GDM1 (cell line): ENCODE measurements at regions not wholly inside any gene's neighbourhood (a gene's known extent, or its start where the extent isn't known, plus 50 kb on each side); places are given as distances from the start of the nearest gene placed in this dataset.
"Not testable (repeated sequence)": the region's sequence is repeated elsewhere in the genome, so short reads cannot be mapped to it uniquely, and the experiment has no call there.

Experiments
- DNase-seq: peaks from one replicate; lab custom pipeline; 2025; lab: John Stamatoyannopoulos, UW

DNA sequence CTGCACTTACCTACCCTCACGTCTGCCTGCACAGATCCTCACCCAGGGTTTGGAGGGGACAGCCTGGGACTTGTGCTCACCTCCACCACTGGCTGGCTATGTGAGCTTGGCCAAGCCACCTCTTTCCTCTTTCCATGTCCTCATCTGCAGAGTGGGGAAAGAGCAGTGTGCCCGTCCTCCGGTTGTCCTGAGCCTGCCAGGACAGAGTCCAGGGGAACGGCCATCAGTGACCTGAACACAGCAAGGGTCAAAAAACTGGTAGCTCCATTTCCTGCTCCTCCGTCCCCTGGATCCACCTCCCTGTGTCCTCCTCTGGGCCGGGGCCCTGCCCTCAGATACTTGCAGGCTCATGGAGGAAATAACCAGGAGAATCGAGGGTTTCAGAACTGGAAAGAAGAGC is 187.7 kb downstream of the OLFM1 start:
- no peak for DNase-seq

DNA sequence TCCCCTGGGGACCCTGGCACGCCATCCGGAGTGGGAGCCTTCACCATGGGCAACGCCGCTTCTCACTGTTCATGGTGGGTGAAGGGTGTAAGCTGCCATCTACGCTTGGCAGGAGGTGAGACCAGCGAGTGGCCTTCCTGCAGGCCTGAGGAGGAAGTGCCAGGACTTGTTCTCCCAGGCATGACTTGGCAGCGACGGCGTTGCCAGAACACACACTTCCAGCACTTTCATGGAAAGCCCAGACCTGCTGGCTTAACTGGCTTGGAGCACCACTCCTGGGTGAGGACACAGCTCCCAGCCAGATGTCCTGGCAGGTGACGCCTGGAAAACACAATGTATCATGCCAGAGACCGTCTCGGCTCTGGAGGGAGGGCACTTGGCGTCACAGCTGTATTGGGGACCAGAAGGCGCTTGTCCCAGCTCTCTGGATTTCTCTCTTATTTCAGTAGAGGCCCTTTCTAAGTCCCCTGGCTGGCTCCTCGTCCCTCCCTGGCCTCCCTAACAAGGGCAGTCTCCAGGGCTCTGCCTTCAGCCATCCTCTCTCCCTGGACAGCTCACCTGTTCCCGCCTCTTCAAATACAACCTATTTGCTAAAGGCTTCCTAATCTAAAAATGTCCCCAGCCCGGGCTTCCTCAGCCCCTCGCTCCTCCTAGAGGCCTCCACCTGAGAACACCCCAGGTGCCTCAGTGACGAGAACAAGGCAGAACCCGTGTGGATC is 188.3 kb downstream of the OLFM1 start:
- DNase-seq = no peak

DNA sequence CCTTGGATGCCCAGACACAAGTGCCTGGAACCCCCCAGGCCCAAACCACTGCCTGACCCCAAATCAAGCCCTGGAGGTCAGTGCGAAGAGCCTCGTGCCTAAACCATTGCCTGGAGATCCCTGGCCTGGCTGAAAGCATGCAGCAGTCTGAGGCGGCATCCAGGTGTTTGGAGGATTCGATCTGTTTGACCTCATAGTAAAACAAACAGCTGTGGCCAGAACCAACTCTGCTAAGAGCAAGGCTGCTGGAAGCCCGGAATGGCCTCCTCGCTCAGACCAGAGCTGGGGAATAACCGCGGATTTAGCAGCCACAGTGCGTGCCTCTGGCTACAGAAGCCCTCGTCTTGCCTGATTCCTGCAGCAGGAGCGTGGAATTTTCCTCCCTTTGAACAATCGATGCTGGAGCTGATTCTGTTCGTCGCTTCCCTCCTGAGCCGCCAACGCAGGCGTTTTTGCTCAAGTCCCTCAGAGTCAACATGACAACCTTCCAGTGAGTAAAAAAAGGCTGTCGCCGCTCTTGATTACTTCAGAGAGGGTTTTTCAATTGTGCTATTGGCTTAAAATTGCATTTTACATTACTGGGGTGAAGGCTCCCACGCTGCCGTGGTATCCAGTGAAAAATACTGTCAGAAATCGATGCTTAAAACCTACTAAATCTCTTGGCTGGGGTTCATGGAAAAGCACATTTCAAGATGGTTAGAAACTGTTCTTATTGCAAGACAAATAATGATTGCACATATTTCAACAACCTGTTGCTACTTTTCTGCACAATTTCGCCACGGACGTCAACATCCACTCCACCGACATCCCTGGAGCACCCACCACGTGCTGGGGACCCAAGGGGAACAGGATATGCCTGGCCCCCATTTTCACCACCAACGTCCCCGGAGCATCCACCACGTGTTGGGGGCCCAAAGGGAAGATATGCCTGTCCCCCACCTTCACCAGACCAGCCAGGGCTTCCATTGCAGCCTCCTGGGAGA is 190.0 kb downstream of the OLFM1 start:
- no peak for DNase-seq

DNA sequence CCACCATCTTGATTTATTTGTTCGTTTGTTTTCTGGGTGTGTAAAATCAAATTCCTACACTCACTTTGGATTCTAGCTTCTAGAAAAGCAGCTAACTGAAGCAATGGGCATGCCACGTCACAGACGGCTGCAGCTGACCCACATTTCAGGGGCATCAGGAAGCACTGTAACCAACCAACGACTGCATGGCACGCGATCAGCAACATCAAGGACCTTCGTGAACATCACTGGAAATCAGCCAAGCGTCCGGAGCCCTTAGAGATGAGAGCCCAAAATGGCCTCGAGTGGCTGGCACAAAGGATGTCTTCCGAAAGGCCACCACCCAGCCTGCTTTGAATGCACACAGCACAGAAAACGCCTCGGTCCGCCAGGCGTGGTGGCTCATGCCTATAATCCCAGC is 191.1 kb downstream of the OLFM1 start:
- no peak for DNase-seq

DNA sequence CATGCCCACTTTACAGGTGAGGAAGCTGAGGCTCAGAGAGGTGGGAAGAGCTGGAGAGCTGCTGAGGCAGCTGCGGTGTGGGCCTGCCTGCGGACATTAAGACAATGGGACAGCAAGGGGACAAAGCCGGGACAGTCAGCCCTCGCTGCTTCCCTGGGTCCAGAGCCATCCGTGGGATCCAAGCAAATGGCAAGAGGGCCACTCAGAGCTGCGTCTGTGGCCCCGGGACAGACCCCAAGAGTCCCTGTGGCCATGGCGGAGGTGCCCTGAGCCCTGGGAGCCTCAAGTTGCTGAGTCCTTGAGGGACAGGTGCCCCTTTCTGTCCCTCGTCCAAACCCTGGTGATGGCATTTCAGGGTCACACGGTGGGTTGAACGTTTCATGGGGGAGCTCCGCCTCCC is 191.9 kb downstream of the OLFM1 start:
- DNase-seq = no peak

DNA sequence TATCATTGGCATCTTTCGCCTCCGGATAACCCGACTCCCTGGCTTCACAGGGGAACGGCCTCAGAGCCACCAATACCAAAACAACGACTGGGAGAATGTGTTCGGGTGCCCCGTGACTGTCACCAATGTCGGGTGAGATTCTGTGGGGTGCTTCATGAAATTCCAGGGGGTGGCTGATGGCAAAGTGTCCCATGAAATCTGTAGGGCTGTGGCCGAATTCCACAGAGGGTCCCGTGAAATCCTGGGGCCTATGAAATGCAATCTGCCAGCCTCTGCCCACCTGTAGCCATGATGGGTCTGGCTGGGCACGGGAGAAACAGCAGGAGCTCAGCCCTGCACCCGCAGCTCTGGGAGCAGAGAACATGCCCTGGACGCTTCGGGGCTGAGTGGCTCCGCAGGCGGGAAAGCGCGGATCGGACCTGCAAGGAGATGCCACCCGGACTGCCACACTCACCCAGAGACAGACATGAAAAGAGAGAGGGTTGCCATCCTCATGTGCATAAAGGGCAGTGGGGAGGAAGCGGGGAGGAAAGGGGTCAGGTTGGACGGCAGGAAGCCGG is 192.4 kb downstream of the OLFM1 start:
- DNase-seq = no peak

DNA sequence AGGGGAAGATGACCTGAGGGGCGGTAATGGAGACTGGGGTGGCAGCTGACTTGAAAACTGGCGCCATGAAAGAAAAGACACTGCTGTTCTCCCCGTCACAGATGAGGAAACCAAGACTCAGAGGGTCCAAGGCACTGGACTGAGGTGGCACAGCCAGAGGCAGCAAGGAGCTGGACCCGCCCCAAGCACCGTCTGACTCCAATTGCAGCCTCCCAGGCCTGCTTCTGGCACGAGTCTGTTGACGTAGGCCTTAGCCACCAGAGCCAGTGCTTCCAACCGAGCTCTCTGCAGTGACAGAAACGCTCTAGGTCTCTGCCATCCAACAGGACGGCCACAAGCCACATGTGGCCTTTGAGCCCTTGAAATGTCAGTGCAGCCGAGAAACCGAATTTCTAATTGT is 193.2 kb downstream of the OLFM1 start:
- no peak for DNase-seq

DNA sequence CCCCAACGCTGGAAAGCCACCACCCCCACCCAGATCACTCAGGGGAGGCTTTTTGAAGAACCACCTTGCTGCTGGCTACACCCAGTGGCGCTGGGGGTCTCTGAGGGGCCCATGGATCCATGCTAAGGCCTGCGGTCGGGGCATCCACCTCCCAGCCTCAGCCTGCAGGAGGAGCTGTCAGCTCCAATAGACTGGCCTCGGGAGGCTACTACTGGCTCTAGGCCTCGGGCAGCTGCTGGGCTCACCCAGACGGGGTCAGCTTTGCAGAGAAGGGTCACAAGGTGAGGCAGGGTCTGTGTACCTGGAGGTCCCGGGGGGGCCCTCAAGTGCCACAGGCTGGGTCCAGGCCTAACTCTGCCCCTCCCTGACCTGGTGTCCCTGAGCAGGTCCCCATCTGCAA is 193.7 kb downstream of the OLFM1 start:
- no peak for DNase-seq

DNA sequence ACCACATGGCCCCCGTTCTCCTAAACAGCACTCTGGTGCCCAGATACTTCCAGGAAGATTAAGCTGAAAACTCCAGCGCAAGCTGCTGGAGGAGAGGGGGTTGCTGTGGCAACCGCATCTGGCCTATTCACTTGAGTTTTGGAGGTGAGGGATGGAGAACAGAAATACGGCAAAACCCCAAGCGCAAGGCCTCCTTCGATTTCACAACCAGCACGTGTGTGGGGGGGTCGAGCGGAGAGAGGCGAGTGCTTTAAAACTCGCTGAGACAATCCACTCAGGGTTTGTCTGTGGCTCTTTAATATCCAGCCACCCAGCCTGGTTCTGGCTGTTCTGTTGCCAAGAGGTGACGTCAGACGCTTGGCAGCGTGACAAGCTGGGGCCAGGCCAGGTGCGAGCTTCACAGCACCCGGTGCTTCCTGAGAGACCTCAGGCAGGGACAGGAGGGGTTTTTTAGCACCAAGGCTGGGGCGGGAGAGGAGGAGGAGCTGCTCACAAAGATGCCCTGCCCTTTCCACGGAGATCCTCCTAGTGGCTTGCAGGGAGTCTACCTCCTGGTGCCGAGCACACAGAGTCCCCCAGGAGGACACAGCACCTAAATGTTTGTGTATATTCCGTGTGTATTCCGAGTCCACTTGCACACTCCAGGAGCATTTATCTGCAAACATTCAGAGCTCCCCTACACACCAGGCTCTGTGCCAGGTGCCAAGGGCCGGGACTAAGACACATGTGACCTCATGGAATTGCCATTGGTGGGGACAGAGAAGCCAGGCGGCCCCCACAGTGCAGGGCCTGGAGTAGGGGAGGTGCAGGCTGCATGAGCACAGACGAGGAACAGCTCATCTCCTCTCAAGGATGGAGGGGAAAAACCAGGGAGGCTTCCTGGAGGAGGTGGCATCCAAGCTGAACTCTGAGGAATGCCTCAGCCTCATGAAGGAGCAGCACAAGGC is 194.6 kb downstream of the OLFM1 start:
- DNase-seq = no peak

DNA sequence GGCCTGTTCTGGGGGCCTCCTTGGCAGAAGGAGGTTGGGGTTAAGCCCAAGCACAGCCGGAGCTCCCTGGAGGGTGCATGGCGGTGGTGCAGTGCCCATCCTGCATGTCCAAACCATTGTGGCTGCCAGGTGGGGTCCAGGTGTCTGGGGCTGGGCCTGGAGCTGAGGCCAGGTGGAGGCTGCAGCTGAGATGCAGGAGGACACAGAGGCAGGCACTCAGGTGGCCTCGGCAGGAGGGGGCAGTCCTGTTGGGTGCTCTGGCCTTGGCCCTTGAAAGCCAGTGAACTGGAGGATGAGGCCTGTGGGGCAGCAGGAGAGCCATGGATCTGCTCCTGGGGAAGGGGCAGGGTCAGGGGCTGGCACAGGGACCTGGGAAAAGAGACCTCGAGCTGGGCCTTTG is 195.3 kb downstream of the OLFM1 start:
- no peak for DNase-seq

DNA sequence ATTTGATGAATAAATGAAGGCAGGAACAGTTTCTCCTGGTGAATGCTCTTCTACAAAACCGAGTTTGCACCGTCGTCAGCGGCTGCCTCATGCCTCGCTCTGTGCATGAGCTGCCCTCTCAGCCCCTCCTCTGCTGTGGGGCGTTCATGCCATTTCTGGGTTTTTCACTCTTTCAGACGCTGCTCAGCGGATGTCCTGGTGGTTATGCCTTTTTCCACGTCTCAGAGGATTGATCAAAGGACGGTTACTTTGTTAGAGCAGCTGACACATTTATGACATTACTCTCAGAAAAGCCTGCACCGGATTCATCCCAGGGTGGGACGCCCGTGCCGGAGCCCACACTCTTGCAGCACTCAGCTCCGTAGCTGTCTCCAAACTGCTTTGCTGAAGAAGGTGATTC is 195.9 kb upstream of the PPP1R26 start:
- DNase-seq = no peak

DNA sequence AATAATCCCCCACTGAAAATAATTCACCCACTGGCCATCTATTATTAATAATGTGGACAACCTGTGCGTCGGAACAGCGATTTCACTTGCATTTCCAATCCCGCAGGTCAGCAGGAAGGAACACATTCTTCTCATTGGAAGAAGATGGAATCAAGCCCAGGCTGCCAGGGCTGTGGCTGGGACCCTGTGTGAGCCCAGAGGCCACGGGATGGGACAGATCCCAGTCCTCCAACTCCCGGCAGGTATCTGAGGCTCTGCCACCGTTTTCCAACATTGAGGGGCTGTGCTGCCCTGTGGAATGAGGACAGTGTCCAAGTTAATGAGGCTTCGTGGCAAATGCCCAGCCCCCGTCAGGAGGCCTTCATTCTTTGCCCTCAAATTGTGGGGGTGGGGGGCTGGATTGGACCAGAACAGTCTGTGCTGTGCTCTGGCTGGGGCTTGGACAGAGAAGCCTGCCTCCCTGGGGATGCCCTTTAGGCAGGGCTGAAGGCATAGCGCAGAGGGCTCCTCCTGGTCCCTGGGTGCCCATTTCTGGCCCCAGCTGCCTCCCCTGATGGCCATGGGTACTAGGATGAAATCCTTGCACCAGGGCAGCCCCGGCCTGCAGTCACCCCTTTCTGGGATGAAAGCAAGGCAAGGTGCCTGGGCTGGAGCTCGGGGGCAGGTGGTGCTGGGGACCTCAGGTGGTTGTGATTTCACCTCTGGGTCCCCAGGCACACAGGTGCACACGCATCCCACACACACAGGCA is 195.0 kb upstream of the PPP1R26 start:
- DNase-seq = no peak

DNA sequence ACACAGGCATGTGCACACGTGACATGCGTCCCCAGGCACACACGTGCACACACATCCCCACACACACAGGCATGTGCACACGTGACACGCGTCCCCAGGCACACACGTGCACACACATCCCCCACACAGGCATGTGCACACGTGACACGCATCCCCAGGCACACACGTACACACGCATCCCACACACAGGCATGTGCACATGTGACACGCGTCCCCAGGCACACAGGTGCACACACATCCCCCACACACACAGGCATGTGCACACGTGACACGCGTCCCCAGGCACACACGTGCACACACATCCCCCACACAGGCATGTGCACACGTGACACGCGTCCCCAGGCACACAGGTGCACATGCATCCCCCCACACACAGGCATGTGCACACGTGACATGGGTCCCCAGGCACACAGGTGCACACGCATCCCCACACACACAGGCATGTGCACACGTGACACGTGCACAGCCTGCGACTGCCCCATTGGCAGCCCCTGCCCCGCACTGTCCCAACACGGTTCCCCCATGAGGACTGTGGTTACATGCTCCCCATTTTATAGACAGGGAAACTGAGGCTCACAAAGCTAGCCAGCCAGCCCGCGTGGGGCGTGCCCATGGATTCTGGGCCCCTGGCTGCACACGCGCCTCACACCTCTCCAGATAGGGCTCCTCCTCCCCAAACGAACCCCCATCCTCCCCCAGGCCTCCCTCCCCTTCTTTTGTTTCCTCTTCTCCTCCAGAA is 193.2 kb upstream of the PPP1R26 start:
- not testable (repeated sequence) for DNase-seq

DNA sequence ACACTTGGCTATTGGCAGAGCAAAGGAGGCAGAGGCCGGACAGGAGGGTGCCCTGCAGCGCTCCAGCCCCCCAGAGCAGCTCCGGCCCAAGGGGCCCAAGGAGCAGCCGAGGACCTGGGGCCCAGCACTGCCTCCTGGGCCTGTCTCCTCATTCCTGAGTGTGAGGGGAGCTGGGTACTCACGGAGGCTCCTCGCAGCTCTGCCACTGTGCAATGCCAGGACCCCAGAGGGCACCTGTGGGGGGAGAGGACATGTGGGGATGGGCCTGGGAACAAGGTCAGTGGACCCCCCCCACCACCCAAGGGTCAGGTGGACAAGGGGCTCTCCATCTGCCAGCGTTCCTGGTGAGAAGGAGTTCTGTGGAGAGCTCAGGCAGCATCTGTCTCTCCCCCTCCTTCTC is 192.6 kb upstream of the PPP1R26 start:
- DNase-seq = no peak

DNA sequence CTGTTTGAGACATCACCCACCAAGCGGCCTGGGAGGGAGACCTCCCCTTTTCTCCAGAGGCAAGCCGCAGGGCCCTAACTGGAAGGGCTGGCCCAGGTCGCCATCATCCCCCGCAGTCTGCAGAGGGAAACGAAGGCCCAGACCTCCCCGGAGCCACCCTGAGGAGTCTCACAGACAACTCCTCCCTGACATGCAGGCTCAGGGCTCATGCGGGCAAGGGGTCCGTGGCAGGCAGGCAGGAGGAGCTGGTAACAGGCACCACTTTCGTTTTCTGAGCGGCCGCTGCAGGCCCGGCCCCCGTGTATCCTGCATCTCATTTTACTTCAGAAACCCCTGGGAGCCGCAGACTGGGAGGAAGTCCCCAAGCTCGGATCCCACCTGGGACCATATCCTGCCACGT is 192.0 kb upstream of the PPP1R26 start:
- DNase-seq = no peak

DNA sequence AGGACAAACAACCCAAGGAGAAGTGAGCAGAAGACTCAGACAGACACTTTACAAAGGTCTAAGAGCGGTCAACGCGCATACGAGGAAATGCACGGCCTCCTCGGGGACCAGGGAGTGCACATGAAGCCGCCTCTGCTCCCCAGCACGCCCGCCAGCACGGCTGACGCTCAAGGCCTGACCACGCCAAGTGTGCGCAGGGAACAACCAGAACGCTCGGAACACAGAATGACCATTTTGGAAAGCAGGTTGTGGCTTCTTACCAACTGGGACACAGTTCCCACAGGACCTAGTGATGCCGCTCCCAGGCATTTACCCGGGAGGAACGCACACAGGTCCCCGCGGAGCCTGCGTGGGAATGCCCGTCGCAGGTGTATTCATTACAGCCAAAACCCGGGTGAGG is 191.5 kb upstream of the PPP1R26 start:
- DNase-seq = no peak

DNA sequence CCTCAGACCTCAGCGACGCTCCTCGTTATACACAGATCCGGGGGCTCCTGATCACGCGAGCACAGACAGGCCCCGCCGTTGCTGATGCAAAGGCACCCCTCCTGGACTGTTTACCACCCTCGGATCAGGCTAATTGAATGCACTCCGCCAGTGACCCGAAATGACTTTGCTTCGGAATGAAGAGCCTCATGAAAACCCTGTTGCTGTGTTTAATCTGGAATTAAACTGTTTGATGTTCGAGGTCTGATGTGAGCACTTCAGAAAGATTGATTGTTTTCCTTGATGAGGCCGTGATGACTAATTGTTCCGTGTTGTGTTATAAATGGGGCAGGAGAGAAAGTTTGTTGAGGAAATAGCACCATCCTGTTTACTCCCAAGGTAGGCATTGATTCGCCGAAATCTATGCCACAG is 190.5 kb upstream of the PPP1R26 start:
- DNase-seq = no peak

DNA sequence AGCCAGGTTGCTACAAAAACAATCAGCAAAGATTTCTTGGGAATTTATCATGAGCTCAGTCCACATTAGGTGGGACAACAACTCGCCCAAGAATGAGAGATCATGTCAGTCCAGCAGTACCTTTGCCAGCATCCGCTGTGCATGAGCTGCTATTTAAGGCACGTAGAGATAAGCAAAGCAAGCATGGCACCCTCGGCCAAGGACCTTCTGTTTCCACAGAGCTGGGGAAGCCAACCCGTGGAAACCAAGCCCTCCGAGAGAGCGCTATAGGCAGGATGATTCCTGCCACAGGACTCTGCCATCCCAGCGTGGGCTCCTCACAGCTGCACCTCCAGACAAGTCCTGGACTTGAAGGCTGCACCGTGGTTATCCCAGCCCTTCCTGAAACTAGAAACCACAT is 189.5 kb upstream of the PPP1R26 start:
- no peak for DNase-seq

DNA sequence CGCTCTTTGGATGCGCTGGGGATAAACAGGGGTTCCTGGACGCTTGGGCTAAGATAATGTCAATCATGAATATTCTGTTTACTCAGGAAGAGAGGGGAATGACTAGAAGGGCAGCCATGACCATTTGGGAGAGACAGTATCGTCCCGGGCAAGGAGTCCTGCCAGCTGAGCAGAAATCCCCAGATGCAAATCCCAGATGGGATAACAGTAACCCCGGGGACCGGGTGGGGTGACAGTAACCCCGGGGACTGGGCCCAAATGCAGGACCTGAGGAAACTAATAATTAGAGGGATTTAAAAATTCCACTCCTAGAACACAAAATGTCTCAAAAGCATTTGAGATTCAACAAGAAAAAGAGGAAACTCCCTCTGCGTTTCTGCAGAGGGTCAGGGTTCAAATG is 189.0 kb upstream of the PPP1R26 start:
- no peak for DNase-seq

DNA sequence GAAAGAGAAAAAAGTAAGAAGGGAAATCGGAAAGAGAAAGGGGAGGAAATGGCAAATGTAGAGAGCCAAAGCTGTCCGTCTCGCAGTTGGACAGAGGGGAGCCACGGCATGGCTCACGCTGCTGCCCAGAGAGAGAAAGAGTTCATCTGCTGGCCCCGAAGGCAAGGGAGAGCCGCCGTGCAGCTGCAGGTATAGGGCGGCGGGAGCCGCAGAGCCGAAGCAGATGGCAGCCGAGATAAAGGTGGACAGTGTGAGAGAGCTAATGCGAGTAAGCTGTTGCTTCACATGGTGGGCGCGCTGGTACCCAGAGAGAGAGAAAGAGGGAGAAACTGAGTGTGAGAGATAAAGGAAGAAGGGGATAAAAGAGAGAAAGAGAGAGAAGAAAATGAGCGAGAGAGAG is 188.4 kb upstream of the PPP1R26 start:
- no peak for DNase-seq
